Bone marrow (tissue), 2 donors: ENCODE measurements at regions not wholly inside any gene's neighbourhood (a gene's known extent, or its start where the extent isn't known, plus 50 kb on each side); places are given as distances from the start of the nearest gene placed in this dataset.

Experiments used
- DNase-seq, 2 donors: peaks; one replicate each; lab custom pipeline; 2025; lab: John Stamatoyannopoulos, UW

DNA sequence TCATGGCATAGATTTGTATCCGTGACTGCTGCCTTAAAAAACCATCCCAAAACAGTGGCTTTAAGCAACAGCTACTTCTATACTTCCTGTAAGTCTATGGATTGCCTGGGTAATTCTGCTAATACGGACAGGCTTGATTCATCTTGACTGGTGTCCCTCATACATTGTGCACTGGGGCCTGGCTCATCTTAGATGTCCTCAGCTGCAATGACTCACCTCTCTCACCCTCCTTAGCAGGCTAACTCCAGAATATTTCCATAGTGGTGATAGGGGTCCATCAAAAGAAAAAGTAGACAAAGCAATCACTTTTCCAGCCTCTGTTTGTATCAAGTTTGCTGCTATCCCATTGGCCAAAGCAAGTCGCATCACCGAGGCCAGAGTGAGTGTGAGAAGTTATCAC is 409.1 kb upstream of the KAZN start:
- no peak for DNase-seq

- no peak for DNase-seq
Measured at GRCh38 chr1:14190508-14190907, 408.0 kb upstream of the KAZN start.

GRCh38 chr1:14194511-14194910 is 404.0 kb upstream of the KAZN start:
- no peak for DNase-seq

DNA sequence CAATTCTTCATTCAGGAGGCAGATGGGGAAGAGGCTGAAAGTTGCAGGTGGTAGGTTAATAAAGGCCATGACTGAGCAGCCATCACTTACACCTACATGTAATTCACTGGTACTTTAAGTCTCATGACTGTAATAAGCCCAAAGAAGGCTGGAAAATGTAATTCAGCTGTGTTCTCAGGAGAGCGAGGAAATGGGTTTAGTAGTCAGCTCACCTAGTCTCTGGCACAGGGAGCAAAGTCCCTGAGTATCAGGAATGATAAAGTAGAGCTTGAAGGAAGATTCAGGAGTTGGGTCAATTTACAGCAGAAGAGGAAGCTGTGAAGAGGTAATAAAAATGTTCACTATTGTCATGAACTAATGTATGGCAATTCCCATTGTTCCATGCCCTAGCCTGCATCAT is 393.4 kb upstream of the KAZN start:
- no peak for DNase-seq

DNA sequence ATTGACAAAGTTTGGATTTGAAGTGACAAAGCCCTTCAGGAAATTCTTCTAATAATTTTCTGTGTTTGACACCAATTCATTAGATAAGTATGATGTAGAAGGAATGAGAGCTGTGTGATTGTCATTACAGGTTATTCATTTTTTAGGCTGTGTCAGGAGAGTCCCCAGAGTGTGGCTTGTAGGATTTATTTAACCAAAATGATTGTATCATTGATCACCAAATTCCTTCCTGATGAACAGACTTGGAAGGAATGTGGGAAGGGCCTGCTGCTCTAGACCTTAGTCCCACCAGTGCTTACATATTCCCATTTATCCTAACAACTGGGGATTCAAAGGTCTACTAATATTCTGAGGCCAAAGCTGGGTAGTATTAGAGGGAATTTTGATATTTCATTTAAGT is 383.3 kb upstream of the KAZN start:
- DNase-seq, result no peak

DNA sequence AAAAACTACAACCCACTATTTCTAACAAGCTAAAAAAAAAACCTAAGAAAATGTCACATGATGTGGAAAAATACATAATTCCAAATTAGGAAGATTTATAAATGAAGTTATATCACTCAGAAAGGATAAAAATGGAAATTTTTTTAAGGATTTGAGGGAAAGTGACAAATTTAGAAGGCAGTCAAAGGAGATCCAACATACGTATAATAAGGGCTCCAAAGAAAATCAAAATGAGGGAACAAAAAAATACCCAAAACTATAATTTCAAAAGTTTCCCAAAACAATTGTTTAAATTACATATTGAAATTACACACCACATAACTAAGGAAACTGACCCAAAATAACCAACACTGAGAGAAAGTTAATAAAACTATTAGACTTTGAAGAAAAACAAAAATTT is 381.1 kb upstream of the KAZN start:
- DNase-seq, result no peak

- no peak for DNase-seq
Measured at GRCh38 chr1:14220324-14220723, 378.2 kb upstream of the KAZN start.

- DNase-seq, result no peak
Measured at GRCh38 chr1:14220811-14221210, 377.7 kb upstream of the KAZN start.

DNA sequence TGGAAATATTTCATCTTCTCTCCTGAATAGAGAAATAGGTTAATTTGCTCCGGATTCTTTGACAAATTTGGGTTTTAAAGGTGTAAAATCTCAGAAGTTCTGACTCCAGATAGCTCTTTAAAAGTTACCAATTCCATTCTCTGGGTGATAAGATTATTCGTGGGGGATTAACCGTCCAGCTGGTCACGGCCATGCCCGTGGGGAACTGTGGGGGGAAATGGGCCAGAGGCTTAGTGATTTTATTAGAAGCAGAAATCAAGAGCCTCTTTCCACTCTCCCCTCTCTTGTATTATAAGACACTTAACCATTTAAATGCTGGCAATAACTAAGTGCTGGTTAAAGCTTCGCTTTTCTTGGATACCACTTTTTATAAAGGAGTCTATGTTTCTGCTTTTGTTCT is 376.4 kb upstream of the KAZN start:
- no peak for DNase-seq

GRCh38 chr1:14228677-14229076 is 369.8 kb upstream of the KAZN start:
- DNase-seq, result no peak

DNA sequence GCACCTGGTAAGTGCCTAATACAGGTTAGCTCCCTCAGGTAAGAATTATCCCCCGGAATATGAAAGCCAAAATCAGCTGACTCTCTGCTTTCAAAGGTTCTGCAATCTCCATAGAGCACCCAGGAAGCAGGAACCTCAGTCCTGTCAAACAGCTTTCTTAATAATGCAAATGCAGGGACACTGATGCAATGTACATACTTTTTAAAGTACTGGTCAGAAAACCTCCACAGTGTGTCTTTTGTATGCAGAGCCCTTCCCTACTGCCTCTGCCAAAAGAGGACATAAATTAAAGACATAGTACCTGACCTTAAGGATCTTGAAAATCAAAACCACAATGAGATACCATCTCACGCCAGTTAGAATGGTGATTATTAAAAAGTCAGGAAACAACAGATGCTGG is 365.0 kb upstream of the KAZN start:
- DNase-seq, result no peak

GRCh38 chr1:14236097-14236496 is 362.4 kb upstream of the KAZN start:
- no peak for DNase-seq

DNA sequence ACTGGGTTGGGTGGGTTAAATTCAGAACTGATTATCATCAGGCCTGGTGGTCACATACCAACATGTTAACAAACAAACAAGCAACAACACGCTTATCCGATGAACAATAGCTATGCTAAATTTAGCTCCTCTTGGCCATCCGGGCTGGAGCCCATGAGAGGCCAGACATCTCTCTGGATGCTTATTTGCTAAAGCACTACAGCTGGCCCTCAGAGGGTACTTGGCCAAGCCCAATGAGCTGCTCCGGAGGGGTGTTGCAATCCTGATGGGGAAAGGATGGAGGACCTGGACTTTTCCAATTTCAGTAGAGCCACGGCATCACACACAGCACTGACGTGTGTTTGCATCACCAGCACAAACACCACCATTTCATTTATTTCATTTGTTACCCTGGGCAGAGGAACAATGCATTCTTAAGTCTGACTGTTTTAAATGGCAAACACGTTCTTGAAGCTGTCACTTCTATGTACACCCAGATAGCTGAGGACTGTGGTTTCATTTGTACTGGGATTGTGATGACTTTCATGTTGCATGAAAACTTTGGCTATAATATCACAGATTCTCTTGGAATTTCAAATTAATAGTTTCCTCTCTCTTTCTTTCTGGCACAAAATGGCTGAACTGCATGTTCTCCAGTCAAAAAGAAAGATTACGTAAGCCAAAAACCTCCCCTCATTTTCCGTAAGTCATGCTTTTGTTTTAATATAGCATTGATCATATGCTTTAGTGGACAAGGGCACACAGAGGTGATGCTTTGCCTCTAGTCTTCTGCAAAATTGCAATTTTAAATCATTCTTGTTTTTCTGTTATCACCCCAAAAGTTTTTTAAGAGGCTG is 359.8 kb upstream of the KAZN start:
- no peak for DNase-seq

DNA sequence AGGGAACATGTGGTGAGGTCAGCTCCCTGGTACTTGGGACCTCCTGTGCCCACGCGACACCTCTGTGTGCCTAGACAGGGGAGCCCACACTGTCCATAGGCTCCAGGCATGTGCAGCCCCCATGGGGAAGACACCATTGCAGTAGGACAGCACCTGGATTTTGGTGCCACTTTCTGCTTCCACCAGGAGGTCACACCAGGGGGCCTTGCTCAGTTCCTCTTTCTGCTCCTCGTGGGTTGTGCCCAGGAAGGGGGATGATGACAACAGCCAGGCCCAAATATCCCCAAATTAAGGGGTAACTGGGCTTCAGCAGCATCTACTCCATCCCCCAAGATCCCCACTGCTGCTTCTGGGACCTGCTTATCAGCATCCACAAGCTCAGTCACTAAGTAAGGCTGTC is 358.2 kb upstream of the KAZN start:
- DNase-seq, result no peak

- DNase-seq, result no peak
Measured at GRCh38 chr1:14242123-14242522, 356.4 kb upstream of the KAZN start.

GRCh38 chr1:14242870-14243269 is 355.6 kb upstream of the KAZN start:
- no peak for DNase-seq

GRCh38 chr1:14245954-14246353 is 352.5 kb upstream of the KAZN start:
- no peak for DNase-seq

DNA sequence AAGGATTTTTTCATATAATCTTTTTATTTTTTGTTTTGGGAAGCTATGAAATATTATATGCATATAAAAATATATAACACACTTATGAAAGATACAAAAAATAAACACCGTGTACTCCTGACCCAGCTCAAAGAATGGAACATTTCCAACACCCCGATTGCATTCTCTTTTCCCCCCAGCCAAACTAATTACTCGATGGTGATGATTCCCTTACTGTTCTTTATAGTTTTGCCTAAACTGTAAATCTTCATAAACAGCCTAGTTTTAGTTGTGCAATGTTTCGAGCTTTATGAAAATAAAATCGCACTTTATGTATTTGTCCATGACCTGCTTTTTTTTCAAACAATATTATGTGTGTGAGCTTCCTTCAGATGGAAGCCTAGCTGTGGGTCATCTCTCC is 352.0 kb upstream of the KAZN start:
- no peak for DNase-seq

DNA sequence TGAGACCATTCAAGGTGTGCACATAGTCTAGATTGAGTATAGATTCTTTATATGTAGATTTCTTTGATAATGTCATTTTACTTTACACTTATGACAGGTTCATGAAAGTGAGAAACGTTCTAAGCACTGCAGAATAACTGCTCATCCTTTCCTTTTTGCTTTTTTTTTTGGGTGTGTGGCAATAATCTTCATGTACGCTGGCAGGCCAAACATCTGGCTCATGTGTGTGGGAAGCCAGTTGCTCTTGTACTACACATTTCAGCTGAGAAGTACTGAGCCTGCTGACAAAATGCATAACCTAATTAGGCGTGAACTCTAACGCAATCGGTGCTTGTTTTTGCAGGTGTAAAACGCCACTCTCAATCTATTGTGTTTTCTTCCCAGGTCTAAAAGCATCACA is 350.8 kb upstream of the KAZN start:
- DNase-seq, result no peak

DNA sequence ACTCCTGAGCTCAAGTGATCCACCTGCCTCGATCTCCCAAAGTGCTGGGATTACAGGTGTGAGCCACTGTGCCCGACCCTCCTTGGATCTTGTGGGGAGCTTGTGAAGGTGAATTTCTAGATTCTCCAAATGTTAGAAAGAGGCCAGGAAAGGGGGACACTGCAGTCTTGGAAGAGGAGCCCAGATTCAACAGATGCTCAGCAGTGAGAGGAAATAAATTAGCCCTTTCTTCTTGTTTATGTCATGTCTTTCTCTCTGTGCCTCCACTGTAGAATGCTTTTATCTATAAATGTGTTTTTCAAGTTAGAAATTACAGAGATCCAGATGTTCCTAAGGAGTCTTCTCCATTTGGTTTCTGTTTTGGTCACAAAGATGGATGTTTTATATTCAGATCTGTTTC is 346.6 kb upstream of the KAZN start:
- no peak for DNase-seq

GRCh38 chr1:14253676-14254075 is 344.8 kb upstream of the KAZN start:
- no peak for DNase-seq

- no peak for DNase-seq
Measured at GRCh38 chr1:14254251-14254650, 344.2 kb upstream of the KAZN start.

DNA sequence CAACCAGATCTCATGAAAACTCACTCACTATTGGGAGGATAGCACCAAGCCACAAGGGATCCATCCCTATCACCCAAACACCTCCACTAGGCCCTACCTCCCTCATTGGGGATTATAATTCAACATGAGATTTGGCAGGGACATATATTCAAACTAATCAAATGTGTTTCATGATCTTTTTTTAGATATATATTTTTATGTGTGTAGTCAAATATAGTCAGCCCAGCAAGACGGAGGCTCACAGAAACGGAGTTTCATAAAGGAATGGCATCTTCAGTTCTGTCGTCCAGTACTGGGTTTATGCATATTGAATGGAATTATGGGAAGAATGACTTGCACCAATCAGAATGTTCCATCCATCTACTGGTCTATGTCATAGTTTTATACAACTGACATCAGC is 343.3 kb upstream of the KAZN start:
- DNase-seq, result no peak

GRCh38 chr1:14255711-14256110 is 342.8 kb upstream of the KAZN start:
- DNase-seq, result no peak
